Thoracic aorta (tissue), 2 donors: ENCODE measurements at regions not wholly inside any gene's neighbourhood (a gene's known extent, or its start where the extent isn't known, plus 50 kb on each side); places are given as distances from the start of the nearest gene placed in this dataset.

ENCODE experiments used
- ATAC-seq: fragments of 150-250 bp; one replicate; pipeline ENCODE4 v1.8.0; 2017; ENCODE audit warnings: low read depth; ENCODE audit not compliant: insufficient number of reproducible peaks, low FRiP score
- DNase-seq: peaks from one replicate; pipeline ENCODE4 v3.0.0-alpha.2; 2020; ENCODE audit warnings: low spot score
- H3K27ac ChIP-seq, 2 donors: fragments of 200-600 bp; sonication (generic); 1 replicate in 1 of 2; 2 replicates in 1 of 2; pipeline ENCODE4 v1.5.1; 2016; ENCODE audit warnings: mild to moderate bottlenecking in 2 of 2, moderate library complexity in 2 of 2
- H3K27me3 ChIP-seq: fragments of 200-600 bp; sonication (generic); replicated peaks from 2 replicates; pipeline ENCODE4 v1.6.0; 2016; ENCODE audit warnings: mild to moderate bottlenecking; ENCODE audit not compliant: insufficient read depth
- H3K36me3 ChIP-seq: fragments of 200-600 bp; sonication (generic); one replicate; pipeline ENCODE4 v1.5.1; 2016
- H3K4me1 ChIP-seq, 2 donors: fragments of 200-600 bp; sonication (generic); 1 replicate in 1 of 2; 2 replicates in 1 of 2; pipeline versions ENCODE4 v1.5.1 to v1.6.0; 2016; ENCODE audit warnings: low read depth in 2 of 2, mild to moderate bottlenecking in 1 of 2; ENCODE audit not compliant: control insufficient read depth in 1 of 2
- H3K4me3 ChIP-seq: fragments of 200-600 bp; sonication (generic); 2 replicates; pipeline ENCODE4 v1.5.1; 2016; ENCODE audit warnings: mild to moderate bottlenecking
- H3K9me3 ChIP-seq: fragments of 200-600 bp; sonication (generic); 2 replicates; pipeline ENCODE4 v1.5.1; 2016
- TF ChIP-seq, protein P1 (sequence below): fragments of 200-600 bp; sonication (generic); IDR thresholded peaks from one replicate; pipeline ENCODE4 v1.5.1; 2019; ENCODE audit warnings: antibody characterized with exemption

DNA sequence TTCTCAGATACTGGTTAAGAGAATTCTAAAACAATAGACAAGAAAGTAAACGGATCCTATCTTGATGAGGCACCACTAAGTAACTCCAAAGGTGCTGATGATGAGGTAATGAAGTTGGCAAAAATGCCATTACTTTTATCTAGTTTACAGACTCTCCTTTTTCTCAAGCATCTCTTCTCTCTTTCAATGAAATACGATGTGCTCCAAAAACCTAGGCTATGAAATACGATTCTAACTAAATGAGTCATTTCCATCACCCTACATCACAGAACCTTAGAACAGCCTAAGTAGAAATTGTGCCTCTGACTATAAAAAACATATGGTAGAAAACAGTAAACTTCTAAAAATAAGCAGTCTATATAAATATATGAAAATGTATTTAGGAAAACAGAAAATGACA, 58.9 kb upstream of the ARHGAP32 start:
- no peaks in the 10 kb centered on the region for H3K27me3 ChIP-seq
- no peak overlapping the region for H3K27ac ChIP-seq
- TF ChIP-seq, protein P1, sequence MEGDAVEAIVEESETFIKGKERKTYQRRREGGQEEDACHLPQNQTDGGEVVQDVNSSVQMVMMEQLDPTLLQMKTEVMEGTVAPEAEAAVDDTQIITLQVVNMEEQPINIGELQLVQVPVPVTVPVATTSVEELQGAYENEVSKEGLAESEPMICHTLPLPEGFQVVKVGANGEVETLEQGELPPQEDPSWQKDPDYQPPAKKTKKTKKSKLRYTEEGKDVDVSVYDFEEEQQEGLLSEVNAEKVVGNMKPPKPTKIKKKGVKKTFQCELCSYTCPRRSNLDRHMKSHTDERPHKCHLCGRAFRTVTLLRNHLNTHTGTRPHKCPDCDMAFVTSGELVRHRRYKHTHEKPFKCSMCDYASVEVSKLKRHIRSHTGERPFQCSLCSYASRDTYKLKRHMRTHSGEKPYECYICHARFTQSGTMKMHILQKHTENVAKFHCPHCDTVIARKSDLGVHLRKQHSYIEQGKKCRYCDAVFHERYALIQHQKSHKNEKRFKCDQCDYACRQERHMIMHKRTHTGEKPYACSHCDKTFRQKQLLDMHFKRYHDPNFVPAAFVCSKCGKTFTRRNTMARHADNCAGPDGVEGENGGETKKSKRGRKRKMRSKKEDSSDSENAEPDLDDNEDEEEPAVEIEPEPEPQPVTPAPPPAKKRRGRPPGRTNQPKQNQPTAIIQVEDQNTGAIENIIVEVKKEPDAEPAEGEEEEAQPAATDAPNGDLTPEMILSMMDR = no peak
- DNase-seq (no peak), ATAC-seq (no peak)
- H3K4me1 ChIP-seq = peaks cover 0 to 12% of the 10 kb centered on the region in 2 donors
- H3K9me3 ChIP-seq = no peaks in the 10 kb centered on the region
- H3K36me3 ChIP-seq = no peaks in the 10 kb centered on the region
- H3K4me3 ChIP-seq = no peak overlapping the region

DNA sequence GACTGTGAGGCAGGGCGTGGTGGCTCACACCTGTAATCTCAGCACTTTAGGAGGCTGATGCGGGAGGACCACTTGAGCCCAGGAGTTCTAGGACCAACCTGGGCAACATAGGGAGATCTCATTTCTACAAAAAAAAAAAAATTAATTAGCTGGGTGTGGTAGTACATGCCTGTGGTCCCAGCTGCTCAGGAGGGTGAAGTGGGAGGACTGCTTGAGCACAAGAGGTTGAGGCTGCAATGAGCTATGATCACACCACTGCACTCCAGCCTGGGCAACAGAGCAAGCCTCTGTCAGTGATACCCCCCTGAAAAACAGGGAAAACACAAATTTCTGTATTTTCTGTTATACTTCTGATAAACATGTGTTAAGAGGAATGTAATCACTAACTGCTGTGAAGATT, 57.8 kb upstream of the ARHGAP32 start:
- DNase-seq (no peak), ATAC-seq (no peak)
- no peaks in the 10 kb centered on the region for H3K9me3 ChIP-seq
- TF ChIP-seq, protein P1 = no peak
- H3K27me3 ChIP-seq = no peaks in the 10 kb centered on the region
- no peaks in the 10 kb centered on the region for H3K36me3 ChIP-seq
- peaks cover 0 to 12% of the 10 kb centered on the region in 2 donors for H3K4me1 ChIP-seq
- no peak overlapping the region for H3K4me3 ChIP-seq
- H3K27ac ChIP-seq = no peak overlapping the region

DNA sequence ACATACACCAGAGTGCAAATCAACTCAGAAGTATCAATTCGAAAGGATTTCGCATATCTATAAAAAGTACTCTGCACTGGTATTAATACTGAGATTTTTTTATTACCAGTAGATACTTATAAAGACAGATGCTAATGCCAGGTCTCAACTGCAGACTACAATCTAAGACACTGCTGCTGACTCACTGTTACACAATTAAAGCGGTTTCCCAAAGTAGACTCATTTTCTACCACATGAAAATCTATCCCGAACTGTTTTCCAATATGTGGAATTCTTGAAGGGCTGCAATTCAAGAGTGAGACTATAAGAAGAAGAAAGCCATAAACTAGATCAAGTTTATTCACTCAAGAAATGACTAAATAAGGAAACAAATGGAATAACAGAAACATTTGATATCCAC, 57.2 kb upstream of the ARHGAP32 start:
- H3K36me3 ChIP-seq = no peaks in the 10 kb centered on the region
- H3K27me3 ChIP-seq = no peaks in the 10 kb centered on the region
- peaks cover 0 to 12% of the 10 kb centered on the region in 2 donors for H3K4me1 ChIP-seq
- no peak for DNase-seq
- no peak for ATAC-seq
- TF ChIP-seq, protein P1 = no peak
- H3K4me3 ChIP-seq = no peak overlapping the region
- no peak overlapping the region for H3K27ac ChIP-seq
- H3K9me3 ChIP-seq = no peaks in the 10 kb centered on the region

DNA sequence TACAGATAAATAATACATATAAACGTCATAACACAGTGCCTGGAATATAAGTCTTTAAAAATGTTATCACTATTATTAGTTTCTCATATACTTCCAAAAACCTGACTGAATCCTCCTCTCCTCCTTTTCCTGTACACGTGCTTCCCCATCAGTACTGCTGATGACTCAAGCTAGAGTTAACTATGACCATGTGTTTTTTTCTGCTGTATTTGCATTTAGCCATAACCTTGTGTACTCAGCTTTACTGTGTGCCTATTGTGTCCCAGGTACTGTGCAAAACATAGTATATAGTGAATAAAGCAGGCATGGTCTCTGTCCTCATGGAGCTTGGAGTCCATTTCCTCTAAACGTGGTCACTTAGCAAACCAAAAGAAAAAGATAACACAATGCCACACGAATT, 56.5 kb upstream of the ARHGAP32 start:
- no peak for ATAC-seq
- TF ChIP-seq, protein P1 = no peak

DNA sequence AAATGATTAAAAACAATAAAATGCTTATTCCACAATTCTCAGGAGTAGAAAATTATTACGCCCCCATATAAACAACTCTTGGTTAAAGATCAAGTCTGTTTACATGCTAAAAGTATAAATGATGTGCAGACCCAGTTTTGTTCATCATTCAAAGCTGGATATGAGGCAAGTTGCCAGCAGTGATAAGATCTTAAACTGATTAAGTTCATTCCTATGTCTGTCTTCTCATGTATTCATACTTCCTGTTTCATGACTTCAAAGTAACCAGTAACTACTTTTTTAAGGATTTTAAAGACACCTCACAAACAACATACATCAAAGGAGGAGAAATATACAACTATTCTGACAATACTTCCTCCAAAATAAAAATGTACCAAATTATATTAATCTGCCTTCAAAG, 55.0 kb upstream of the ARHGAP32 start:
- H3K4me3 ChIP-seq = no peak overlapping the region

More for the DNA sequence above, 56.5 kb upstream of the ARHGAP32 start:
- no peaks in the 10 kb centered on the region for H3K36me3 ChIP-seq
- no peak for DNase-seq
- H3K4me1 ChIP-seq = peaks cover 0 to 12% of the 10 kb centered on the region in 2 donors
- H3K27ac ChIP-seq = no peak overlapping the region
- no peaks in the 10 kb centered on the region for H3K27me3 ChIP-seq
- H3K4me3 ChIP-seq = no peak overlapping the region
- no peaks in the 10 kb centered on the region for H3K9me3 ChIP-seq

More for the DNA sequence above, 55.0 kb upstream of the ARHGAP32 start:
- H3K4me1 ChIP-seq = peaks cover 0 to 12% of the 10 kb centered on the region in 2 donors
- ATAC-seq (no peak), DNase-seq (no peak)
- no peak overlapping the region for H3K27ac ChIP-seq
- H3K36me3 ChIP-seq = no peaks in the 10 kb centered on the region
- H3K27me3 ChIP-seq = no peaks in the 10 kb centered on the region
- no peaks in the 10 kb centered on the region for H3K9me3 ChIP-seq
- TF ChIP-seq, protein P1 = no peak
